IPS-18a (cell line): ENCODE measurements at regions not wholly inside any gene's neighbourhood (a gene's known extent, or its start where the extent isn't known, plus 50 kb on each side); places are given as distances from the start of the nearest gene placed in this dataset.

Experiments used
- H3K27ac ChIP-seq: one replicate; pipeline ENCODE4 v1.5.1; 2013; ENCODE audit warnings: low read length
- H3K27me3 ChIP-seq: one replicate; pipeline ENCODE4 v1.6.1; 2013; ENCODE audit warnings: mild to moderate bottlenecking, low read length; ENCODE audit not compliant: control insufficient read depth, insufficient read depth
- H3K36me3 ChIP-seq: one replicate; pipeline ENCODE4 v1.6.1; 2013; ENCODE audit warnings: low read depth, low read length; ENCODE audit not compliant: control insufficient read depth
- H3K4me1 ChIP-seq: one replicate; pipeline ENCODE4 v1.6.1; 2013; ENCODE audit warnings: low read depth, low read length; ENCODE audit not compliant: control insufficient read depth
- H3K4me3 ChIP-seq: one replicate; pipeline ENCODE4 v1.5.1; 2013; ENCODE audit warnings: low read length
- H3K9ac ChIP-seq: one replicate; pipeline ENCODE4 v1.6.1; 2013; ENCODE audit warnings: mild to moderate bottlenecking, low read length, moderate library complexity
- H3K9me3 ChIP-seq: one replicate; pipeline ENCODE4 v1.6.1; 2013; ENCODE audit warnings: low read depth, low read length; ENCODE audit not compliant: control insufficient read depth

DNA sequence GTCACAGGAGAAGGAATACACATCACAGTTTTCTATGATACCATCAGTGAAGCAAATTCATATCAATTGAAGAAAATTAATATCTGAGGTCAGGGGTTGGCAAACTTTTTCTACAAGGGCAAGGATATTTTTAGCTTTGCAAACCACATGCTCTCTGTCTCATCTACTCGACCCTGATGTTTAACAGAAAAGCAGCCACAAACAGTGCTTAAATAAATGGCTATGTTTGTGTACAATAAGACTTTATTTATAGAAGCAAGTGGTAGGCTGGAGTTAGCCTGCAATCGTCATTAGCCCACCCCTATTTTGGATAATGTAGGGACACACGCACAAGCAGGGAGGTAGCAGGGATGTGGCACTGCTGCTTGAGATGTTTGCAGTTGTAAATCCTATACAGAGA is 251.4 kb downstream of the CETN3 start:
- no peak overlapping the region for H3K4me3 ChIP-seq
- H3K9ac ChIP-seq = no peak overlapping the region
- H3K27me3 ChIP-seq = no peaks in the 10 kb centered on the region
- no peaks in the 10 kb centered on the region for H3K36me3 ChIP-seq
- no peak overlapping the region for H3K27ac ChIP-seq
- H3K4me1 ChIP-seq = peaks cover 8% of the 10 kb centered on the region
- H3K9me3 ChIP-seq = no peaks in the 10 kb centered on the region

DNA sequence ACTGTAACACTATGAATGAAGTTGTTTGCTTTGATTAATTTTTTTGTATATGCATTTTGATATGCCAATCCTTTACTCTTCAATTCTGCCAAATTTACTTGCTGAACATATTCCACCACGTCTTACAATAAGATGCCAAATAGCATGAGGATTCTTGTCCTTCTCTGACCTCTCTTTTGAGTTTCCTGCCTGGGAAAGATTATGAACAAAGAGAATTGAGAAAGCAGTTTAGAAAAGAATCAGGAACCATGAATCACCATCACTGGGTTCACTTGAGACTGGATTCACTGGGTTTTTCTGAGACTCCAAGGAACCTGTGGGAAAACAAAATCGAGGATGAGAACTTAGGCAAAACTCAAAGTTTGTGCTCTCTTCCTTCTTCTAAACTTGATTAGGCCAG is 256.5 kb downstream of the CETN3 start:
- H3K27me3 ChIP-seq = no peaks in the 10 kb centered on the region
- no peaks in the 10 kb centered on the region for H3K9me3 ChIP-seq
- H3K4me1 ChIP-seq = no peaks in the 10 kb centered on the region

DNA sequence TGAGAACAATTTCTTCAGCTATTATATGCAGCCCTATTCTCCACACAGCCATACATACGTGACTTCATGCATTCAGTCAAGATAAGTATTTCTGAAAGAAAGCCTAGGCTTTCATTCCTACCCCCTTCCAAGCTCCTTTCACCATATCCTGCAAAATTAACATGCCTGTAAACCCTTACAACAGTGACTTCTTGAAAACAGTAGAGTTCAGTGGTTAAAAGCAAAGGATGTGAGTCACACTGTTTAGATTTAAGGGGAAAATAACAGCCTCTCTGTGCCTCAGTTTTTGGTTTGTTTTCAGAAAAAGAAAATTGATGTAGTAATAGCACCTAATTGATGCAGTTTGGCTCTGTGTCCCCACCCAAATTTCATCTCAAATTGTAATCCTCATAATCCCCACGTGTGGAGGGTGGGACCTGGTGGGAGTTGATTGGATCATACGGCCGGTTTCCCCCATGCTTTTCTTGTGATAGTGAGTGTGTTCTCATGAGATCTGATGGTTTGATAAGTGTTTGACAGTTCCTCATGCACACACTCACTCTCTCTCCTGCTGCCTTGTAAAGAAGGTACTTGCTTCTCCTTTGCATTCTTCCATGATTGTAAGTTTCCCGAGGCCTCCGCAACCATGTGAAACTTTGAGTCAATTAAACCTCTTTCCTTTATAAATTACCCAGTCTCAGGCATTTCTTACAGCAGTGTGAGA is 264.8 kb downstream of the CETN3 start:
- no peaks in the 10 kb centered on the region for H3K27me3 ChIP-seq
- H3K9ac ChIP-seq = no peak overlapping the region
- no peaks in the 10 kb centered on the region for H3K4me1 ChIP-seq
- H3K4me3 ChIP-seq = no peak overlapping the region
- no peaks in the 10 kb centered on the region for H3K36me3 ChIP-seq
- H3K27ac ChIP-seq = no peak overlapping the region
- no peaks in the 10 kb centered on the region for H3K9me3 ChIP-seq

More for the DNA sequence above, 256.5 kb downstream of the CETN3 start:
- Histone ChIP-seq H3K27ac (no peak overlapping the region), H3K36me3 (no peaks in the 10 kb centered on the region), H3K9ac (no peak overlapping the region), H3K4me3 (no peak overlapping the region)

DNA sequence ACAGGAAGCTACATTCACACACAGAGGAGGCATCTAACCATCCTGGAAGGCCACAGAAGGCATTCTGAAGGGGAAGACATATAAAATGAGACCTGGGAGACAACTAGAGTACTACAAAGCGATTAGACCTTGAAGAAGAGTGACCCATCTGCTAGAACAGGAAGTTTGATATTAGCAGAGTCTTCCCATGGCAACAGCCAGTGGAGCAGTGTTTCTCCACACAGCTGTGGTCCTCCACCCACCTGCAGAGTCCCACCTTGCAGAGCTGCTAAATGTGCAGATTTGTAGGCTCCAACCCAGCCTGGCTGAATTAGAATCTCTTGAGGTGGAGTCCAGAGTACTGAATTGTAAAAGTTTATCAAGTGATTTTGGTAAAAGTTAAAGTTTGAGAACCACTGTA is 267.0 kb downstream of the CETN3 start:
- Histone ChIP-seq H3K4me3 (no peak overlapping the region), H3K27me3 (no peaks in the 10 kb centered on the region), H3K9me3 (no peaks in the 10 kb centered on the region), H3K36me3 (no peaks in the 10 kb centered on the region), H3K4me1 (no peaks in the 10 kb centered on the region), H3K9ac (no peak overlapping the region), H3K27ac (no peak overlapping the region)

DNA sequence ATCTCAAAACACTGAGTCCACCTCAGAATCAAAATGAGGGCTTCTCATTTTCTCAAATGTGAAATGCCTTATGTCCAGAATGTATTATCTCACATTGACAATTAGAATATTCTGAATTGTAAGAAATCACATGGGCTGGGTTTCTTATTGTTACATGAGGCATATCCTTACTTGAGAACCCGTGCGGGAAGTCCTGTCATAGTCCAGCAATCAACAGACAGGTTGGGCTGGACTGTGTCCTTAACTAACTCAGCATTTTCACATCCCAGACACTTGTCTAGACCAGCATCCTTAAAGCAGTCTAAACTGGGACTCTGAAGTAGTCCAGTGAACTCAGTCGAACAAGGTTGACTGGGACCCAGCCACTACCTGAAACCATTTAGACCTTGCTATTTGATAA is 267.6 kb downstream of the CETN3 start:
- H3K4me1 ChIP-seq = no peaks in the 10 kb centered on the region
- no peak overlapping the region for H3K9ac ChIP-seq
- no peaks in the 10 kb centered on the region for H3K9me3 ChIP-seq
- H3K36me3 ChIP-seq = no peaks in the 10 kb centered on the region
- H3K27me3 ChIP-seq = no peaks in the 10 kb centered on the region
- H3K4me3 ChIP-seq = no peak overlapping the region
- no peak overlapping the region for H3K27ac ChIP-seq

DNA sequence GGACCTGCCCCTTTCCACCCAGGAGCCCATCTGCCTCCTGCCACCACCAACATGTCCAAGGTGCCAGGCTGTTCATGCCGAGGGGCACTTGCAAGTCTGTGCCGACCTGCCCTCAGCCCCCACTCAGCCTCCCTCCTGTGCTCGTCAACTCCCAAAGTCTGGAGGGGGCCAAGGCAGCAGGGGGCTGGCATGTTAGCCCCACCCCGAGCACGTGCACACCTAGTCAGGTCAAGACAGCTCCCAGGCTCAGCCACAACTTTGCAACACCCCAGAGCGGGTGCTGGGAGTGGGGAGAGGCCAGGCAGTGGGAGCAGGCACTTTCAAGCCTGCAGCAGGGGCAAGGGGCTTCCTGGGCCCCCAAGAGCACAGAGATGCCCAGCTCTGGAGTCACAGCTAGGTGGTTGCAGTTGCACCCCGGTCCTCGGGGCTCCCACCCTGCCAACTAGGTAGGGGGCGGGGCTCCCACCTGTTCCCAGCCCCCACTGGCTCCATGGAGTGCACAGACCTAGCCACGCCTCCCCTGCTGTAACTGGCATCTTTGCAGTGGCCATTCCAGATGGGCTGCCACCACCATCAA is 272.5 kb downstream of the CETN3 start:
- Histone ChIP-seq H3K36me3 (no peaks in the 10 kb centered on the region), H3K27ac (no peak overlapping the region), H3K4me3 (no peak overlapping the region), H3K4me1 (no peaks in the 10 kb centered on the region), H3K9ac (no peak overlapping the region), H3K9me3 (no peaks in the 10 kb centered on the region), H3K27me3 (no peaks in the 10 kb centered on the region)

DNA sequence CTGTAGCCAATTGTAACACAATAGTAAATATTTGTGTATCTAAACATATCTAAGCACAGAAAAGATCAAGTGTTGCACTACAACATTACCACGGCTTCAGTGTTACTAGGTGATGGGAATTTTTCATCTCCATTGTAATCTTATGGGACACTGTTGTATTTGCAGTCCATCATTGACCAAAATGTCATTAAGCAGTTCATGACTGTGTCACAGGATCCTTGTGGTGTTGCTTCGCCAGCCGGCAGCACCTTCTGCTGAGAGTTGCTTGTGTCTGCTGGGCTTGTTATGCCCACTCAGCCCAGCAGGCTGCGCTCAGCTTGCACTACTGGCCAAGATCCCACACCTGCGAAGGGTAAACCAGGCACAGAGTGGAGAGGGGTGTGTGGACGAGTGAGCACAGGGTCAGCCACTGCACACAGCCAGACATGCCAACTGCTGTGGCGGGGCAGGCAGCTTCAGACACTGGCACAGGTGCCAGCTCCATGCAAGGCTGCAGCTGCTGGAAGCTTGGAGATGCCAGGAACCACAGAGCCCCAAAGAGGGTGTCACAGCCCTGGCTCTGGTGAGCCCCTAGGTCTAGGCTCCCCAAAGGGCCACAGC is 273.7 kb downstream of the CETN3 start:
- Histone ChIP-seq H3K36me3 (no peaks in the 10 kb centered on the region), H3K4me1 (peaks cover 5% of the 10 kb centered on the region), H3K27me3 (no peaks in the 10 kb centered on the region), H3K9ac (no peak overlapping the region), H3K9me3 (no peaks in the 10 kb centered on the region), H3K4me3 (no peak overlapping the region), H3K27ac (no peak overlapping the region)

DNA sequence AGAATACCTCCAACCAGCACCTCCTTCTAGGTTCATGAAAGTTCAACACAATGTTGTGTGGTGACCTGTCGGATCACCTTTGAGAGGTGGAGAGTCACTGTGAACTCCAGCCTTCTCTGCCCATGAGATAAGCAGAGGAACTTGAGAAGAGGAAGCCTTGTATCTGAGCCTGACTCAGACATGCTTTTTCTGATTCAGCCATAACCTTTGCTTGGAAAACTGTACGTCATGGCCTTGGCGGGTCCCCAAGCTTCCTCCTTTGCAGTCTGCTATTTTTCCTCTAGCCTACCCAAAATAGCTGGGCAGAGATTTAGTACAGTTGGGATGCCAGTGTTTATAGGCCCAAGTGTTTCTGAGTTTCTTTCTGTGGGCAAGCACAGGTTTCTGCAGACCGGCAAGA is 274.7 kb downstream of the CETN3 start:
- no peak overlapping the region for H3K9ac ChIP-seq
- H3K36me3 ChIP-seq = no peaks in the 10 kb centered on the region
- H3K9me3 ChIP-seq = no peaks in the 10 kb centered on the region

DNA sequence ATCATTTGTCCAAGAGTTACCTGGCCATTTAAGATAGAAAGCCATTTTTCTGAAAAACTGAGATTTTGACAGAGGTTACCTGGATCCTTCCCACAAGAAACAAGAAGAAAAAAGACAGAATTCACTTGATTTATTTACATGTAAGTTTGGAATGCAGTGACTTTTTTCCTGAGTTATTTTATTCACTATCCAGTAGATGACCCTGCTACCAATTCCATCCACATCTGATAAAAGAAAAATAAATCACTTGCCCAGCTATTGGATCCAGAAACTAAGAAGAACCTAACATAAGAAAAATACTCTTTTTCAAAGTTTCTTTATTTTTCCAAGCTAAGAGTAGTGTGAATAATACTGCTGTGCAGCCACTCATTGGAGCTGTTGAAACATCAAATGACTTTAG is 275.2 kb downstream of the CETN3 start:
- H3K27me3 ChIP-seq = no peaks in the 10 kb centered on the region
- H3K27ac ChIP-seq = no peak overlapping the region
- H3K4me3 ChIP-seq = no peak overlapping the region
- H3K9me3 ChIP-seq = no peaks in the 10 kb centered on the region
- H3K36me3 ChIP-seq = no peaks in the 10 kb centered on the region
- no peak overlapping the region for H3K9ac ChIP-seq
- H3K4me1 ChIP-seq = peaks cover 5% of the 10 kb centered on the region

More for the DNA sequence above, 274.7 kb downstream of the CETN3 start:
- no peaks in the 10 kb centered on the region for H3K27me3 ChIP-seq
- H3K4me3 ChIP-seq = no peak overlapping the region
- H3K4me1 ChIP-seq = peaks cover 5% of the 10 kb centered on the region
- H3K27ac ChIP-seq = no peak overlapping the region

DNA sequence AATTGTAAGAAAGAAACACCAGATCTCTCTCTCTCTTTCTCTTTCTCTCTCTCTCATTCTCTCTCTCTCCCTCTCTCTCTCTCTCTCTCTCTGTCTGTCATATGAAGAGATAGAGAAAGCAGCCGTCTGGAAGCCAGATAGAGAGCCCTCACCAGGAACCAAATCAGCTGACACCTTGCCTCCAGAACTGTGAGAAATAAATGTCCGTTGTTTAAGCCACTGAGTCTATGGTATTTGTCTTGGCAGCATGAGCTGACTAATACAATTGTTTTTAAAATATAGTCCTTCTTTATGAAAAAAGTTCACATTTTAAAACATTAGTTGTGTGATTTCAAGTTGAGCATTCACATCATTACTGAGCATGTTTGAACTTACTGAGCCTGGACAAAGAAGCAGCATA is 275.6 kb downstream of the CETN3 start:
- Histone ChIP-seq H3K36me3 (no peaks in the 10 kb centered on the region), H3K9me3 (no peaks in the 10 kb centered on the region), H3K27me3 (no peaks in the 10 kb centered on the region), H3K27ac (no peak overlapping the region), H3K4me1 (peaks cover 5% of the 10 kb centered on the region), H3K9ac (no peak overlapping the region), H3K4me3 (no peak overlapping the region)

DNA sequence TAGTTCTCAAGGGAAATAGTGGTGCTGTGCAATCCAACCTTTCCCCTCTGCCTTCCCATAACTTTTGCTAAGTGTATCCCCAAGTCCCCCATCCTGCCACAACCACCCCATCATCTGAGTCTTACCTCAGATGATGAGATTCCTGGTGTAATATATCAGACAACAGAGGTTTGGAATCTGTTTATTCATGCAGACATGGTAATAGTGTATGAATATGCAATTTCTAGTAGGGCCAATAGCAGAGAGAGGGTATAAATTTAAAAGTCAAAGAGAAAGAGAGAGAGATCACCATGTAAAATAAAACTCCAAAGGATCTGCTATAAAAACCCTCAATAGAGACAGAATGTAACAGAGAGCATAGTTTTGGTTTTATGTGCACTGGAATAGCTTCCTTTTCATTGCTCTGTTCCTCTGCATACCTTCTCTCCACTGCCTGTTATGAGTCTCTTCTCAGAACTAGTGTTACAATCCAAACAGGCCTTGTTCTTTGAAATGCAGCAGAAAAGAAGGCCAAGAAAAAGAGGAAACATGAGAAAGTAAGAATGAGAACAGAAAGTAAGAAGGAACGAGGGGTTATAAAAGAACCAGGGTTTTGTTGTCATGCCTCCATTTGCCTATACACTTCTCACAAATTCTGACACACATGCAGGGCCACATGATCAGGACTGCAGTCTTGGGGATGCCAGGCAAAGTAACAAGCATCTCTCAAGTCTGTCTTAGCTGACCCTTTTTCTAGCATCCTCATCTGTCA is 278.0 kb downstream of the CETN3 start:
- Histone ChIP-seq H3K4me3 (no peak overlapping the region), H3K36me3 (no peaks in the 10 kb centered on the region), H3K27ac (no peak overlapping the region), H3K9me3 (no peaks in the 10 kb centered on the region), H3K9ac (no peak overlapping the region), H3K4me1 (peaks cover 5% of the 10 kb centered on the region), H3K27me3 (no peaks in the 10 kb centered on the region)
